Amniotic epithelial cell (primary cell): ENCODE measurements at regions not wholly inside any gene's neighbourhood (a gene's known extent, or its start where the extent isn't known, plus 50 kb on each side); places are given as distances from the start of the nearest gene placed in this dataset.

ENCODE experiments used
- DNase-seq: peaks from one replicate; pipeline ENCODE4 v3.0.0-alpha.2; 2010; ENCODE audit warnings: low read depth

GRCh38 chr5:129405222-129405621, 54.9 kb upstream of the ADAMTS19 start:
- no peak for DNase-seq

GRCh38 chr5:129406440-129406839, 53.7 kb upstream of the ADAMTS19 start:
- DNase-seq: peak; percentile 81
